ENCODE measurements at regions not wholly inside any gene's neighbourhood (a gene's known extent, or its start where the extent isn't known, plus 50 kb on each side); places are given as distances from the start of the nearest gene placed in this dataset.

GRCh38 chr10:52703451-52703850, 69.1 kb downstream of the MBL2 start:
- TF ChIP-seq, protein P1, sequence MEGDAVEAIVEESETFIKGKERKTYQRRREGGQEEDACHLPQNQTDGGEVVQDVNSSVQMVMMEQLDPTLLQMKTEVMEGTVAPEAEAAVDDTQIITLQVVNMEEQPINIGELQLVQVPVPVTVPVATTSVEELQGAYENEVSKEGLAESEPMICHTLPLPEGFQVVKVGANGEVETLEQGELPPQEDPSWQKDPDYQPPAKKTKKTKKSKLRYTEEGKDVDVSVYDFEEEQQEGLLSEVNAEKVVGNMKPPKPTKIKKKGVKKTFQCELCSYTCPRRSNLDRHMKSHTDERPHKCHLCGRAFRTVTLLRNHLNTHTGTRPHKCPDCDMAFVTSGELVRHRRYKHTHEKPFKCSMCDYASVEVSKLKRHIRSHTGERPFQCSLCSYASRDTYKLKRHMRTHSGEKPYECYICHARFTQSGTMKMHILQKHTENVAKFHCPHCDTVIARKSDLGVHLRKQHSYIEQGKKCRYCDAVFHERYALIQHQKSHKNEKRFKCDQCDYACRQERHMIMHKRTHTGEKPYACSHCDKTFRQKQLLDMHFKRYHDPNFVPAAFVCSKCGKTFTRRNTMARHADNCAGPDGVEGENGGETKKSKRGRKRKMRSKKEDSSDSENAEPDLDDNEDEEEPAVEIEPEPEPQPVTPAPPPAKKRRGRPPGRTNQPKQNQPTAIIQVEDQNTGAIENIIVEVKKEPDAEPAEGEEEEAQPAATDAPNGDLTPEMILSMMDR (IDR thresholded peaks at IDR 0.05; ENCODE audit: control extremely low read depth, extremely low read depth): no peak
- Histone ChIP-seq H3K36me3 (ENCODE audit: control insufficient read depth in 4 of 4, insufficient read depth in 4 of 4, low read length in 4 of 4) (no peaks in the 10 kb centered on the region), H3K27ac (ENCODE audit: low read depth in 1 of 2, low read length in 1 of 2) (no peak overlapping the region), H3K9me3 (ENCODE audit: control insufficient read depth in 4 of 4, insufficient read depth in 3 of 4, low read length in 3 of 4) (no peaks in the 10 kb centered on the region), H3K27me3 (ENCODE audit: control insufficient read depth in 3 of 3, insufficient read depth in 3 of 3, low read length in 2 of 3) (no peaks in the 10 kb centered on the region), H3K4me3 (no peak overlapping the region), H3K9ac (ENCODE audit: insufficient read depth in 1 of 2, low read length in 2 of 2) (no peak overlapping the region), H3K4me1 (ENCODE audit: control insufficient read depth in 5 of 5, insufficient read depth in 5 of 5, low read length in 5 of 5) (no peaks in the 10 kb centered on the region)
- WGBS, 2 donors: 75 to 84% methylated on average over 3 of the region's 3 CpGs
- DNase-seq: no peak
- no peak for ATAC-seq (ENCODE audit: insufficient read depth, low FRiP score)

GRCh38 chr10:52703898-52704297, 68.7 kb downstream of the MBL2 start:
- no peaks in the 10 kb centered on the region for H3K27me3 ChIP-seq (ENCODE audit: control insufficient read depth in 3 of 3, insufficient read depth in 3 of 3, low read length in 2 of 3)
- no peaks in the 10 kb centered on the region for H3K9me3 ChIP-seq (ENCODE audit: control insufficient read depth in 4 of 4, insufficient read depth in 3 of 4, low read length in 3 of 4)
- WGBS, 2 donors: 61 to 64% methylated on average over 4 of the region's 4 CpGs
- H3K4me1 ChIP-seq (ENCODE audit: control insufficient read depth in 5 of 5, insufficient read depth in 5 of 5, low read length in 5 of 5): no peaks in the 10 kb centered on the region
- no peak overlapping the region for H3K9ac ChIP-seq (ENCODE audit: insufficient read depth in 1 of 2, low read length in 2 of 2)
- no peak overlapping the region for H3K4me3 ChIP-seq
- no peak for DNase-seq
- TF ChIP-seq, protein P1 (IDR thresholded peaks at IDR 0.05; ENCODE audit: control extremely low read depth, extremely low read depth): no peak
- no peak overlapping the region for H3K27ac ChIP-seq (ENCODE audit: low read depth in 1 of 2, low read length in 1 of 2)
- H3K36me3 ChIP-seq (ENCODE audit: control insufficient read depth in 4 of 4, insufficient read depth in 4 of 4, low read length in 4 of 4): no peaks in the 10 kb centered on the region
- no peak for ATAC-seq (ENCODE audit: insufficient read depth, low FRiP score)

DNA sequence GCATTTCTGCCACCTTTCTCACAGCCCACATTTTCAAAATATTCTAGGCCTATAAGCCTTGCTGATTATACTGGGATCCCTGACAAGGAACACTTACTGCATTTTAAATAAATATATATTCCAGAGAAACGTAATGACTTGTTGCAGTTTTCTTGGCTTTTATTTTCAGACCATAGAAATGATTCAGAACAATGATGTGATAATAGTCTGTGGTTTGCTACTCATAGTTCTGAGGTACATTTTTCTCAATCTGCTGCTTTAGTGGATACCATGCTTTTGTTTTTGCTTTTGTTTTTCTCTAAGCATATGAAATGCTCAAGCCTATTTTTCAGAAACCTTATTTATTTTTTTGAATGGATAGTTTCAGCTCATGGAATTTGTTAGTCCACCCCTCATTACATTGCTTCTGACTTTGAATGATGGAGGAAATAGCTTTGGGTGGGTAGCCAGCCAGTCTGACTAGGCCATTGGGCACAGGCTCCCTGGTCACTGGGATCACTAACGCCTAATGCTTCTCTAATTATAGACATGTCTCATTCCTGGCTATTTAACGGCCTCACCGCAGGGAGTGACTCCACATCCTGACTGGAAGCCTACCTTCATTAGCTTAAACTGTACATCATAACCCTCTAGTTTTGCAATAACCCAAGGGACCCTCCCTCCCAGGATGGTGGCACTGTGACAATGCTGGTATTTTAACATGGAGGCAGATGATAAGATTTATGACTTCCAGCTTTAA, 66.1 kb downstream of the MBL2 start:
- DNase-seq (no peak), ATAC-seq (ENCODE audit: insufficient read depth, low FRiP score) (no peak)
- 86 to 87% methylated on average over 4 of the region's 4 CpGs for WGBS, 2 donors
- Histone ChIP-seq H3K9ac (ENCODE audit: insufficient read depth in 1 of 2, low read length in 2 of 2) (no peak overlapping the region), H3K36me3 (ENCODE audit: control insufficient read depth in 4 of 4, insufficient read depth in 4 of 4, low read length in 4 of 4) (no peaks in the 10 kb centered on the region), H3K9me3 (ENCODE audit: control insufficient read depth in 4 of 4, insufficient read depth in 3 of 4, low read length in 3 of 4) (peaks cover 0 to 2% (median 0%) of the 10 kb centered on the region in 4 donors), H3K4me1 (ENCODE audit: control insufficient read depth in 5 of 5, insufficient read depth in 5 of 5, low read length in 5 of 5) (no peaks in the 10 kb centered on the region), H3K27ac (ENCODE audit: low read depth in 1 of 2, low read length in 1 of 2) (no peak overlapping the region), H3K4me3 (no peak overlapping the region), H3K27me3 (ENCODE audit: control insufficient read depth in 3 of 3, insufficient read depth in 3 of 3, low read length in 2 of 3) (no peaks in the 10 kb centered on the region)
- TF ChIP-seq, protein P1 (IDR thresholded peaks at IDR 0.05; ENCODE audit: control extremely low read depth, extremely low read depth): no peak

All from lung (tissue), 11 donors.